ENCODE measurements at regions not wholly inside any gene's neighbourhood (a gene's known extent, or its start where the extent isn't known, plus 50 kb on each side); places are given as distances from the start of the nearest gene placed in this dataset.

- Histone ChIP-seq H3K36me3 (replicated peaks; ENCODE audit: low read depth, low read length) (no peaks in the 10 kb centered on the region), H3K4me2 (ENCODE audit: low read length) (no peak overlapping the region), H3K27ac (ENCODE audit: low read length) (no peak overlapping the region), H3K9ac (ENCODE audit: low read length) (no peak overlapping the region), H3K4me1 (ENCODE audit: low read length) (peaks cover 3% of the 10 kb centered on the region), H3K9me3 (ENCODE audit: insufficient read depth, low read length) (no peaks in the 10 kb centered on the region; the same call in 1 of the 2 replicates), H3K27me3 (ENCODE audit: low read depth, low read length) (no peaks in the 10 kb centered on the region), H3K4me3 (ENCODE audit: low read length) (no peak overlapping the region), H3K79me2 (ENCODE audit: low read length) (no peaks in the 10 kb centered on the region), H4K20me1 (ENCODE audit: insufficient read depth, low read length) (no peaks in the 10 kb centered on the region), H2AFZ (ENCODE audit: low read depth, low read length) (no peak overlapping the region)
- TF ChIP-seq CTCF (IDR thresholded peaks at IDR 0.05; ENCODE audit: low read depth, low read length) = no peak
- no peak for TF ChIP-seq EZH2phosphoT487 (IDR thresholded peaks at IDR 0.05; ENCODE audit: low read depth)
Observed at GRCh38 chr12:94055528-94055927, 92.8 kb upstream of the PLXNC1 start.

GRCh38 chr12:94056419-94057158 is 91.8 kb upstream of the PLXNC1 start:
- Histone ChIP-seq H3K9me3 (ENCODE audit: insufficient read depth, low read length) (no peaks in the 10 kb centered on the region; the same call in 1 of the 2 replicates), H3K9ac (ENCODE audit: low read length) (no peak overlapping the region), H4K20me1 (ENCODE audit: insufficient read depth, low read length) (no peaks in the 10 kb centered on the region), H2AFZ (ENCODE audit: low read depth, low read length) (no peak overlapping the region), H3K36me3 (replicated peaks; ENCODE audit: low read depth, low read length) (no peaks in the 10 kb centered on the region), H3K27ac (ENCODE audit: low read length) (no peak overlapping the region), H3K27me3 (ENCODE audit: low read depth, low read length) (no peaks in the 10 kb centered on the region), H3K4me2 (ENCODE audit: low read length) (no peak overlapping the region), H3K79me2 (ENCODE audit: low read length) (no peaks in the 10 kb centered on the region), H3K4me3 (ENCODE audit: low read length) (no peak overlapping the region), H3K4me1 (ENCODE audit: low read length) (peaks cover 14% of the 10 kb centered on the region)
- no peak for TF ChIP-seq CTCF (IDR thresholded peaks at IDR 0.05; ENCODE audit: low read depth, low read length)
- TF ChIP-seq EZH2phosphoT487 (IDR thresholded peaks at IDR 0.05; ENCODE audit: low read depth) = no peak

GRCh38 chr12:94057262-94058151 is 90.9 kb upstream of the PLXNC1 start:
- Histone ChIP-seq H4K20me1 (ENCODE audit: insufficient read depth, low read length) (no peaks in the 10 kb centered on the region), H3K9ac (ENCODE audit: low read length) (no peak overlapping the region), H2AFZ (ENCODE audit: low read depth, low read length) (no peak overlapping the region), H3K4me3 (ENCODE audit: low read length) (no peak overlapping the region), H3K4me1 (ENCODE audit: low read length) (peaks cover 15% of the 10 kb centered on the region), H3K79me2 (ENCODE audit: low read length) (no peaks in the 10 kb centered on the region), H3K9me3 (ENCODE audit: insufficient read depth, low read length) (no peaks in the 10 kb centered on the region; the same call in 1 of the 2 replicates), H3K36me3 (replicated peaks; ENCODE audit: low read depth, low read length) (no peaks in the 10 kb centered on the region), H3K4me2 (ENCODE audit: low read length) (no peak overlapping the region), H3K27ac (ENCODE audit: low read length) (no peak overlapping the region), H3K27me3 (ENCODE audit: low read depth, low read length) (no peaks in the 10 kb centered on the region)
- no peak for TF ChIP-seq EZH2phosphoT487 (IDR thresholded peaks at IDR 0.05; ENCODE audit: low read depth)
- TF ChIP-seq CTCF (IDR thresholded peaks at IDR 0.05; ENCODE audit: low read depth, low read length) = no peak
